K562 (cell line): ENCODE measurements at regions not wholly inside any gene's neighbourhood (a gene's known extent, or its start where the extent isn't known, plus 50 kb on each side); places are given as distances from the start of the nearest gene placed in this dataset.

Source experiments
- ATAC-seq: fragments of 200-7000 bp; cut with Tn5 transposase; 3 replicates; pipeline ENCODE4 v1.9.1; 2020; ENCODE audit warnings: moderate library complexity
- BruUV-seq: library from RNA; stranded (reverse); fragments of 400-500 nt; replicated peaks from 2 replicates; lab custom pipeline; 2021; lab: Mats Ljungman, UMichigan
- CTCF ChIA-PET: fragments of 300-600 bp; formaldehyde crosslinking; extraction: SDS; loops from one replicate; lab custom pipeline; 2021; ENCODE audit warnings: low intra/inter-chr PET ratio; lab: Yijun Ruan, JAX
- POLR2A ChIA-PET: fragments of 300-600, 350-650 bp; sonication (Branson Sonifier 250); formaldehyde crosslinking; extraction: SDS; loops from one replicate; lab custom pipeline; 2021; ENCODE audit warnings: antibody characterized with exemption, inconsistent platforms; lab: Yijun Ruan, JAX
- DNase-seq, 4 experiments: peaks; one replicate each; pipeline versions ENCODE4 v3.0.0 to v3.0.0-alpha.2; 2011 to 2018; ENCODE audit warnings: low spot score in 3 of 4, mixed read lengths in 3 of 4; ENCODE audit errors: extremely low read depth in 1 of 4
- FAIRE-seq: peaks from 2 replicates; lab custom pipeline; 2011; peaks lifted over from hg19 to GRCh38; lab: Jason Lieb, UNC
- H2AFZ ChIP-seq: 2 replicates; pipeline ENCODE4 v1.6.0; 2011; ENCODE audit warnings: low read depth, low read length, control low read depth, inconsistent platforms
- H3K27ac ChIP-seq: fragments of 200-600 bp; 3 replicates; pipeline ENCODE4 v1.8.0; 2011; ENCODE audit warnings: low read depth, mild to moderate bottlenecking, control low read depth, inconsistent platforms, low read length, moderate library complexity, mixed read lengths; ENCODE audit errors: extremely low read depth
- H3K27me3 ChIP-seq, 2 experiments: fragments of 300-600 bp in 1 of 2; 2 replicates in 1 of 2; 3 replicates in 1 of 2; pipeline versions ENCODE4 v1.6.0 to v1.8.0; 2011; ENCODE audit warnings: inconsistent platforms in 2 of 2, low read length in 2 of 2, mild to moderate bottlenecking in 1 of 2, mixed read lengths in 1 of 2, moderate library complexity in 1 of 2; ENCODE audit not compliant: control insufficient read depth in 2 of 2, insufficient read depth in 2 of 2
- H3K36me3 ChIP-seq: fragments of 300-600 bp; 3 replicates; pipeline ENCODE4 v1.8.0; 2011; ENCODE audit warnings: mild to moderate bottlenecking, low read length, inconsistent platforms; ENCODE audit not compliant: control insufficient read depth, insufficient read depth
- H3K4me1 ChIP-seq, 2 experiments: fragments of 200-600 bp in 1 of 2; replicated peaks in 1 of 2; 2 replicates in 1 of 2; 3 replicates in 1 of 2; pipeline versions ENCODE4 v1.5.1 to v1.8.0; 2011; ENCODE audit warnings: inconsistent platforms in 2 of 2, low read length in 2 of 2, mild to moderate bottlenecking in 1 of 2, mixed read lengths in 1 of 2, moderate library complexity in 1 of 2; ENCODE audit not compliant: control insufficient read depth in 2 of 2, insufficient read depth in 2 of 2
- H3K4me2 ChIP-seq: 2 replicates; pipeline ENCODE4 v1.6.1; 2011; ENCODE audit warnings: low read length, control low read depth, inconsistent platforms, mixed read lengths; ENCODE audit not compliant: insufficient read depth
- H3K4me3 ChIP-seq: fragments of 200-600 bp; sonication (generic), shearing (Covaris generic); 2 replicates; pipeline ENCODE4 v1.5.1; 2016; ENCODE audit warnings: control low read depth, inconsistent platforms
- H3K79me2 ChIP-seq: fragments of 200-600 bp; 3 replicates; pipeline ENCODE4 v1.8.0; 2011; ENCODE audit warnings: low read length, inconsistent platforms; ENCODE audit not compliant: control insufficient read depth, insufficient read depth
- H3K9ac ChIP-seq, 2 experiments: 2 replicates each; pipeline versions ENCODE4 v1.6.0 to v1.6.1; 2011; ENCODE audit warnings: low read depth in 2 of 2, low read length in 2 of 2, control low read depth in 1 of 2, inconsistent platforms in 1 of 2, mild to moderate bottlenecking in 1 of 2, mixed read lengths in 1 of 2; ENCODE audit not compliant: insufficient read depth in 1 of 2
- H3K9me1 ChIP-seq: one replicate; pipeline ENCODE4 v1.6.0; 2011; ENCODE audit warnings: inconsistent platforms, mild to moderate bottlenecking, low read length, moderate library complexity; ENCODE audit not compliant: control insufficient read depth, insufficient read depth
- H3K9me3 ChIP-seq: replicated peaks from 2 replicates; pipeline ENCODE4 v1.5.1; 2011; ENCODE audit warnings: low read depth, low read length, inconsistent platforms; ENCODE audit not compliant: control insufficient read depth, insufficient read depth
- H4K20me1 ChIP-seq: replicated peaks from 2 replicates; pipeline ENCODE4 v1.6.1; 2011; ENCODE audit warnings: low read length, inconsistent platforms, mixed read lengths; ENCODE audit not compliant: control insufficient read depth, insufficient read depth
- ESRRB ChIP-seq: fragments of 250-450 bp; sonication (Bioruptor Pico); IDR thresholded peaks from 2 replicates; pipeline ENCODE4 v1.5.0; 2020; ENCODE audit warnings: mild to moderate bottlenecking, moderate library complexity, borderline replicate concordance
- KLF1 ChIP-seq: fragments of 450-650 bp; IDR thresholded peaks from 2 replicates; pipeline ENCODE4 v1.6.1; 2016; ENCODE audit warnings: missing genetic modification characterization, missing compliant biosample characterization
- NRF1 ChIP-seq, 2 experiments: fragments of 450-650 bp; IDR thresholded peaks in 1 of 2; conservative IDR thresholded peaks in 1 of 2; 2 replicates each; pipeline ENCODE4 v1.6.1; 2014; ENCODE audit warnings: mild to moderate bottlenecking in 2 of 2
- PTBP1 ChIP-seq: fragments of 200-400 bp; formaldehyde crosslinking; IDR thresholded peaks from 2 replicates; pipeline ENCODE4 v1.6.1; 2017; ENCODE audit warnings: low read depth, low read length
- RAD51 ChIP-seq: fragments of 450-650 bp; IDR thresholded peaks from 2 replicates; pipeline ENCODE4 v1.7.1; 2016; ENCODE audit warnings: low read depth, mild to moderate bottlenecking, borderline replicate concordance
- TFE3 ChIP-seq: fragments of 450-650 bp; formaldehyde crosslinking; IDR thresholded peaks from 2 replicates; pipeline ENCODE4 v1.4.0; 2020; ENCODE audit warnings: mild to moderate bottlenecking, mixed read lengths
- USF2 ChIP-seq: sonication (generic); formaldehyde crosslinking; IDR thresholded peaks from 2 replicates; pipeline ENCODE4 v1.5.0; 2020; ENCODE audit warnings: missing genetic modification reagents
- WGBS: fragments of 100-300 bp; shearing (Covaris generic); methylation state at CpG from one replicate; pipeline ENCODE4 v1.1.6; 2016; ENCODE audit warnings: low coverage, mixed read lengths; ENCODE audit not compliant: insufficient coverage; ENCODE audit errors: missing lambda C conversion rate; 5-methylcytosine and 5-hydroxymethylcytosine counted together
- in situ Hi-C: fragments of 300-500 bp; cut with MboI; formaldehyde crosslinking; loops from 4 replicates; pipeline ENCODE4 v1.15.0; 2018; ENCODE audit warnings: inconsistent platforms, mixed read lengths
- intact Hi-C: fragments of 100-400 bp; cut with micrococcal nuclease; formaldehyde crosslinking; loops from 2 replicates; pipeline ENCODE4 v1.14.2; 2022

- Histone ChIP-seq H3K4me3 (no peak overlapping the region), H3K9me1 (no peaks in the 10 kb centered on the region), H3K4me1 (no peaks in the 10 kb centered on the region), H3K9me3 (no peaks in the 10 kb centered on the region), H3K27me3 (peaks cover 0 to 24% of the 10 kb centered on the region in 2 experiments; a peak in 2 of 5 replicates), H4K20me1 (no peaks in the 10 kb centered on the region; the same call in 1 of the 2 replicates), H3K36me3 (no peaks in the 10 kb centered on the region), H3K79me2 (no peaks in the 10 kb centered on the region), H3K27ac (no peak overlapping the region), H3K9ac (no peak overlapping the region), H2AFZ (no peak overlapping the region), H3K4me2 (no peak overlapping the region)
- DNase-seq, result no peak
- WGBS, result 2% methylated on average over 17 of the region's 18 CpGs
- no peak for ATAC-seq
- ChIA-PET CTCF (no interaction called here), POLR2A (no interaction called here)
- intact Hi-C loops (no loop called here), in situ Hi-C loops (no loop called here)
- FAIRE-seq, result no peak
- TF ChIP-seq KLF1 (tag), result no peak
- TF ChIP-seq PTBP1, result no peak
- TF ChIP-seq NRF1 (conservative IDR thresholded peaks at IDR 0.05 in 1 of 2, IDR thresholded peaks at IDR 0.05 in 1 of 2), result peak; percentile 16 to 25; a peak in 1 of 4 replicates
- no TSS peak for BruUV-seq
These were observed 101.3 kb upstream of the SULF2 start for GRCh38 chr20:47886454-47887041.

- Histone ChIP-seq H3K4me3 (no peak overlapping the region), H3K4me2 (no peak overlapping the region), H4K20me1 (no peaks in the 10 kb centered on the region; the same call in 1 of the 2 replicates), H3K9me3 (no peaks in the 10 kb centered on the region), H3K36me3 (no peaks in the 10 kb centered on the region), H3K27ac (no peak overlapping the region), H3K9ac (no peak overlapping the region), H3K4me1 (no peaks in the 10 kb centered on the region), H3K27me3 (peaks cover 0 to 24% of the 10 kb centered on the region in 2 experiments; a peak in 3 of 5 replicates), H2AFZ (no peak overlapping the region), H3K9me1 (no peaks in the 10 kb centered on the region), H3K79me2 (no peaks in the 10 kb centered on the region)
- DNase-seq (no peak), FAIRE-seq (no peak), ATAC-seq (no peak)
- in situ Hi-C loops (no loop called here), intact Hi-C loops (no loop called here)
- under 1% methylated on average over 8 of the region's 8 CpGs for WGBS
- ChIA-PET CTCF (no interaction called here), POLR2A (no interaction called here)
- TF ChIP-seq USF2 (peak; percentile 16; the same call in 1 of the 2 replicates), RAD51 (peak; percentile 40; the same call in 1 of the 2 replicates), ESRRB (CRISPR knock-in tag) (no peak), TFE3 (CRISPR knock-in tag) (peak; percentile 78)
- BruUV-seq, result no TSS peak
These were observed 100.7 kb upstream of the SULF2 start for GRCh38 chr20:47885909-47886453.
